ENCODE measurements at regions not wholly inside any gene's neighbourhood (a gene's known extent, or its start where the extent isn't known, plus 50 kb on each side); places are given as distances from the start of the nearest gene placed in this dataset.

GRCh38 chr10:113287592-113287991, 265.3 kb upstream of the HABP2 start:
- no peaks in the 10 kb centered on the region for H3K9me3 ChIP-seq
- TF ChIP-seq POLR2AphosphoS5 (IDR thresholded peaks at IDR 0.05) (no peak), POLR2A (IDR thresholded peaks at IDR 0.05) (no peak), CTCF (IDR thresholded peaks at IDR 0.05) (no peak), EP300 (IDR thresholded peaks at IDR 0.05) (no peak)
- no peaks in the 10 kb centered on the region for H3K27me3 ChIP-seq
- H3K4me3 ChIP-seq: no peak overlapping the region
- H3K36me3 ChIP-seq: no peaks in the 10 kb centered on the region
- no peak overlapping the region for H3K27ac ChIP-seq
- intact Hi-C loops (cut with DNase I): no loop called here
- DNase-seq: no peak
- no peaks in the 10 kb centered on the region for H3K4me1 ChIP-seq

DNA sequence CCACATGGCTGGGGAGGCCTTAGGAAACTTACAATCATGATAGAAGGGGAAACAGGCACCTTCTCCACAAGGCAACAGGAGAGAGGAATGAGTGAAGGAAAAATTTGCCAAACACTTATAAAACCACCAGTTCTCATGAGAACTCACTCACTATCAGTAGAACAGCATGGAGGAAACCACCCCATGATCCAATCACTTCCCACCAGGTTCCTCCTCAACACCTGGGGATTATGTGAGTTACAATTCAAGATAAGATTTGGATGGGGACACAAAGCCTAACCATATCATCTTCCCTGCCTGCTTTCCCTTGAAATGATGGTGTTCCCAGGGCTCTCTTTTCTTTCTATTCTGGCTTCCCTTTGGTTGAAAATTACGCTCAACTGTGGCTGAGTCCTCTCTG, 262.7 kb upstream of the HABP2 start:
- TF ChIP-seq POLR2A (IDR thresholded peaks at IDR 0.05): no peak
- no peak for TF ChIP-seq EP300 (IDR thresholded peaks at IDR 0.05)
- TF ChIP-seq POLR2AphosphoS5 (IDR thresholded peaks at IDR 0.05): no peak
- TF ChIP-seq CTCF (IDR thresholded peaks at IDR 0.05): no peak
- no peak for DNase-seq
- no peaks in the 10 kb centered on the region for H3K27me3 ChIP-seq
- H3K4me3 ChIP-seq: no peak overlapping the region
- H3K36me3 ChIP-seq: no peaks in the 10 kb centered on the region
- intact Hi-C loops (cut with DNase I): no loop called here
- H3K4me1 ChIP-seq: no peaks in the 10 kb centered on the region
- H3K27ac ChIP-seq: no peak overlapping the region
- WGBS, 2 donors: 92 to 98% methylated on average over 1 of the region's 1 CpG
- no peaks in the 10 kb centered on the region for H3K9me3 ChIP-seq

DNA sequence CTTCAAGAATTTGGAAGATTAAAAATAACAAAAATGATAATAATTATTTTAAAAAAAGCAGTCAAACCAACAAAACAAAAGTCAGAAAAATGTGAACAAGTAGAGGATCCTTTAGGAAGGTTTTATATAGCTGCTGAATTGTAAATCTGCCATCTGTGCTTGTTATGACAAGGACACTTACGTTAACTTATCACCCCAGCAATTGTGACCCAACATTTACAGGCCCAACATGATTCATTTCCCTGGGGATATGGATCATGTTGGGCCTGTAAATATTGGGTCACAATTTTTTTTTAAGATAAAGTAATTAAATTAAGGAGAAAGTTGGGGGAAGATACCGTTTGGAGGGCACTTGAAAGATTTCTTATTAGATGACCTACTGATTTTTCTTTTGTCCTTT, 261.4 kb upstream of the HABP2 start:
- WGBS, 2 donors: 78 to 81% methylated on average over 2 of the region's 2 CpGs
- TF ChIP-seq POLR2A (IDR thresholded peaks at IDR 0.05): no peak
- TF ChIP-seq CTCF (IDR thresholded peaks at IDR 0.05): no peak
- no peak for TF ChIP-seq EP300 (IDR thresholded peaks at IDR 0.05)
- TF ChIP-seq POLR2AphosphoS5 (IDR thresholded peaks at IDR 0.05): no peak
- DNase-seq: no peak

DNA sequence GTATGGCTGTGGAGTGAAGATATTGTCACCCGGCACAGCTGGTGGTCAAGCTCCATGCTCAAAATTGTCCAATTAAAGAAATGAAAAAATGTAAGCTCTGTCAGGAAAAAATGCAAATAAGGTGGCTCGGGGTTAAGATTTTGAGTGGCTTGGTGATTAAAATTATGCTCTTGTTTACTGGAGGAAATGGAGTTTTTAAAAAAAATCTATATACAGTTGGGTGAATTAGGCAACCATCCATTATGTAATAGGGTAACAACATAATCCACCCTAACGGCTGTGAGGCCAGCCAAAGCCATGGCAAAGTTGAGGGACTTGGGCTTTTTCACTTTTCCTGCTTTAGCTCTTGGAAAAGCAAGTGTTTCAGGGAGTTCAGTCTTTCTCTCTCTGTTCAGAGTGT, 260.8 kb upstream of the HABP2 start:
- 65 to 73% methylated on average over 3 of the region's 3 CpGs for WGBS, 2 donors
- no peak for TF ChIP-seq POLR2AphosphoS5 (IDR thresholded peaks at IDR 0.05)
- TF ChIP-seq POLR2A (IDR thresholded peaks at IDR 0.05): no peak
- no peak for TF ChIP-seq CTCF (IDR thresholded peaks at IDR 0.05)
- TF ChIP-seq EP300 (IDR thresholded peaks at IDR 0.05): no peak
- no peaks in the 10 kb centered on the region for H3K9me3 ChIP-seq
- H3K4me3 ChIP-seq: no peak overlapping the region
- H3K36me3 ChIP-seq: no peaks in the 10 kb centered on the region
- intact Hi-C loops (cut with DNase I): no loop called here
- H3K27me3 ChIP-seq: no peaks in the 10 kb centered on the region
- no peaks in the 10 kb centered on the region for H3K4me1 ChIP-seq
- H3K27ac ChIP-seq: no peak overlapping the region
- no peak for DNase-seq

More for the DNA sequence above, 261.4 kb upstream of the HABP2 start:
- intact Hi-C loops (cut with DNase I): no loop called here
- no peaks in the 10 kb centered on the region for H3K27me3 ChIP-seq
- H3K27ac ChIP-seq: no peak overlapping the region
- no peaks in the 10 kb centered on the region for H3K36me3 ChIP-seq
- H3K9me3 ChIP-seq: no peaks in the 10 kb centered on the region
- no peak overlapping the region for H3K4me3 ChIP-seq
- H3K4me1 ChIP-seq: no peaks in the 10 kb centered on the region

DNA sequence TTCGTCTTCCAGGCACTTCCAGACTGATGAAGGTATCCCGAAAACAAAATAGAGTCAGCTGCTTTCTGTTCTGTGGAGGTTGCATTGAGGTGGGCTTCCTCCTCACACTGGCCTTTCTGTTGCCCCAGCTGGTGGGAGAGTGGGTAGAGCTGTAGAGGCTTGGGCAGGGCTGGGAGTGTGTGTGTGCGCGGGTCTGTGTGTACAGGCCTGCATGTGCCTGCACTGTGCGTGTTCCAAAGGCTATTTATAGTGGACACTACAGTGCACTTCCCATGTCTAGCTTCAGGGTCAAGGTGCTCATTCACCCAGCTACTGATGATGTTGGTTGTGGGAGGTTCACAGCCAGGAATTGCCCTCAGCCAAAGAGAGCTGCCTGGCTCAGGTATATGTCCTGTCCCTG, 260.1 kb upstream of the HABP2 start:
- no peaks in the 10 kb centered on the region for H3K27me3 ChIP-seq
- H3K4me1 ChIP-seq: no peaks in the 10 kb centered on the region
- intact Hi-C loops (cut with DNase I): no loop called here
- TF ChIP-seq POLR2A (IDR thresholded peaks at IDR 0.05) (no peak), CTCF (IDR thresholded peaks at IDR 0.05) (no peak), POLR2AphosphoS5 (IDR thresholded peaks at IDR 0.05) (no peak), EP300 (IDR thresholded peaks at IDR 0.05) (no peak)
- H3K4me3 ChIP-seq: no peak overlapping the region
- no peak overlapping the region for H3K27ac ChIP-seq
- no peaks in the 10 kb centered on the region for H3K9me3 ChIP-seq
- WGBS, 2 donors: 95% methylated on average over 5 of the region's 5 CpGs
- DNase-seq: no peak
- no peaks in the 10 kb centered on the region for H3K36me3 ChIP-seq

Data from sigmoid colon (tissue), 6 donors.